HEK293 (cell line): ENCODE measurements at regions not wholly inside any gene's neighbourhood (a gene's known extent, or its start where the extent isn't known, plus 50 kb on each side); places are given as distances from the start of the nearest gene placed in this dataset.

Source experiments
- CTCF ChIA-PET: fragments of 350-600 bp; formaldehyde crosslinking; extraction: SDS; loops from one replicate; lab custom pipeline; 2021; ENCODE audit warnings: antibody characterized with exemption; lab: Yijun Ruan, JAX
- POLR2A ChIA-PET: fragments of 300-600 bp; formaldehyde crosslinking; extraction: SDS; loops from one replicate; lab custom pipeline; 2020; ENCODE audit warnings: antibody characterized with exemption, inconsistent platforms; lab: Yijun Ruan, JAX
- H3K27ac ChIP-seq: fragments of 200-500 bp; sonication (Bioruptor generic); 2 replicates; pipeline ENCODE4 v1.5.1; 2014; ENCODE audit warnings: low read depth, low read length, control low read depth, inconsistent platforms; ENCODE audit errors: extremely low read depth
- H3K36me3 ChIP-seq, 2 experiments: fragments of 200-500 bp in 1 of 2; sonication (Bioruptor generic) in 1 of 2; 1 replicate in 1 of 2; 2 replicates in 1 of 2; pipeline ENCODE4 v1.5.1; 2014 to 2017; ENCODE audit warnings: inconsistent platforms in 2 of 2, low read length in 2 of 2; ENCODE audit not compliant: control insufficient read depth in 2 of 2, insufficient read depth in 1 of 2
- H3K4me1 ChIP-seq: fragments of 200-500 bp; sonication (Bioruptor generic); 2 replicates; pipeline ENCODE4 v1.5.1; 2014; ENCODE audit warnings: mild to moderate bottlenecking, low read length, inconsistent platforms; ENCODE audit not compliant: control insufficient read depth, insufficient read depth
- H3K4me3 ChIP-seq: 2 replicates; pipeline ENCODE4 v1.5.1; 2011; ENCODE audit warnings: low read depth, mild to moderate bottlenecking, control low read depth, low read length, moderate library complexity
- H3K9me3 ChIP-seq: fragments of 200-500 bp; sonication (Bioruptor generic); 2 replicates; pipeline ENCODE4 v1.5.1; 2014; ENCODE audit warnings: low read depth, low read length, inconsistent platforms; ENCODE audit not compliant: control insufficient read depth, insufficient read depth
- BCL11B ChIP-seq: fragments of 450-650 bp; formaldehyde crosslinking; IDR thresholded peaks from 2 replicates; pipeline ENCODE4 v1.5.1; 2016; ENCODE audit warnings: low read depth, missing biosample characterization, missing genetic modification characterization
- GLIS2 ChIP-seq: fragments of 450-650 bp; formaldehyde crosslinking; IDR thresholded peaks from 2 replicates; pipeline ENCODE4 v1.5.1; 2016; ENCODE audit warnings: missing biosample characterization, missing genetic modification characterization
- PRDM2 ChIP-seq: fragments of 450-650 bp; formaldehyde crosslinking; IDR thresholded peaks from 2 replicates; pipeline ENCODE4 v1.5.1; 2016; ENCODE audit warnings: missing biosample characterization, missing genetic modification characterization, borderline replicate concordance
- REST ChIP-seq: fragments of 450-650 bp; formaldehyde crosslinking; IDR thresholded peaks from 2 replicates; pipeline ENCODE4 v1.5.1; 2016; ENCODE audit warnings: missing biosample characterization, missing genetic modification characterization
- WT1 ChIP-seq: fragments of 450-650 bp; formaldehyde crosslinking; IDR thresholded peaks from 2 replicates; pipeline ENCODE4 v1.5.1; 2016; ENCODE audit warnings: missing biosample characterization, missing genetic modification characterization
- ZNF140 ChIP-seq: fragments of 450-650 bp; formaldehyde crosslinking; IDR thresholded peaks from 2 replicates; pipeline ENCODE4 v1.5.1; 2016; ENCODE audit warnings: missing biosample characterization, missing genetic modification characterization
- ZNF184 ChIP-seq: fragments of 450-650 bp; IDR thresholded peaks from 2 replicates; pipeline ENCODE4 v1.5.1; 2018; ENCODE audit warnings: missing biosample characterization, mild to moderate bottlenecking, missing genetic modification characterization
- ZNF202 ChIP-seq: fragments of 450-650 bp; formaldehyde crosslinking; IDR thresholded peaks from 2 replicates; pipeline ENCODE4 v1.5.1; 2016; ENCODE audit warnings: missing biosample characterization, missing genetic modification characterization, borderline replicate concordance
- ZNF24 ChIP-seq: fragments of 450-650 bp; formaldehyde crosslinking; IDR thresholded peaks from 2 replicates; pipeline ENCODE4 v1.5.1; 2016; ENCODE audit warnings: missing biosample characterization, missing genetic modification characterization
- ZNF394 ChIP-seq: fragments of 450-650 bp; formaldehyde crosslinking; IDR thresholded peaks from 2 replicates; pipeline ENCODE4 v1.5.1; 2016; ENCODE audit warnings: missing biosample characterization, missing genetic modification characterization, mild to moderate bottlenecking, moderate library complexity, borderline replicate concordance
- ZNF48 ChIP-seq: fragments of 450-650 bp; formaldehyde crosslinking; IDR thresholded peaks from 2 replicates; pipeline ENCODE4 v1.5.1; 2016; ENCODE audit warnings: missing biosample characterization, missing genetic modification characterization
- ZNF585B ChIP-seq: fragments of 450-650 bp; formaldehyde crosslinking; IDR thresholded peaks from 2 replicates; pipeline ENCODE4 v1.5.1; 2016; ENCODE audit warnings: missing biosample characterization, missing genetic modification characterization
- ZNF645 ChIP-seq: fragments of 450-650 bp; formaldehyde crosslinking; IDR thresholded peaks from 2 replicates; pipeline ENCODE4; 2016; ENCODE audit warnings: missing biosample characterization, missing genetic modification characterization
- ZNF658 ChIP-seq: fragments of 450-650 bp; formaldehyde crosslinking; IDR thresholded peaks from 2 replicates; pipeline ENCODE4; 2016; ENCODE audit warnings: missing biosample characterization, missing genetic modification characterization
- ZNF747 ChIP-seq: fragments of 450-650 bp; formaldehyde crosslinking; IDR thresholded peaks from 2 replicates; pipeline ENCODE4 v1.5.1; 2016; ENCODE audit warnings: missing biosample characterization, missing genetic modification characterization

GRCh38 chr7:79590916-79591623, 137.6 kb upstream of the MAGI2 start:
- ChIA-PET CTCF (no interaction called here), POLR2A (no interaction called here)
- H3K27ac ChIP-seq = no peak overlapping the region

More at GRCh38 chr7:79590916-79591623, 137.6 kb upstream of the MAGI2 start:
- Histone ChIP-seq H3K9me3 (no peaks in the 10 kb centered on the region), H3K4me1 (peaks cover 4% of the 10 kb centered on the region), H3K36me3 (no peaks in the 10 kb centered on the region), H3K4me3 (no peak overlapping the region)
- TF ChIP-seq GLIS2 (tag by site-specific recombination) (no peak), ZNF585B (tag by site-specific recombination) (no peak), PRDM2 (no peak), ZNF394 (tag by site-specific recombination) (no peak), ZNF24 (no peak), ZNF645 (tag by site-specific recombination) (no peak), ZNF184 (tag by site-specific recombination) (no peak), WT1 (tag by site-specific recombination) (no peak), ZNF140 (tag by site-specific recombination) (no peak), ZNF658 (tag by site-specific recombination) (no peak), ZNF747 (tag by site-specific recombination) (no peak), BCL11B (tag by site-specific recombination) (no peak), ZNF48 (tag by site-specific recombination) (no peak), REST (tag by site-specific recombination) (no peak), ZNF202 (no peak)
